HL-60 (cell line): ENCODE measurements at regions not wholly inside any gene's neighbourhood (a gene's known extent, or its start where the extent isn't known, plus 50 kb on each side); places are given as distances from the start of the nearest gene placed in this dataset.

Experiments used
- DNase-seq, 2 experiments: peaks; one replicate each; pipeline ENCODE4 v3.0.0-alpha.2; 2010 to 2020; ENCODE audit warnings: low read depth in 1 of 2, low spot score in 1 of 2
- H3K27ac ChIP-seq: fragments of 250-450 bp; sonication (Bioruptor Pico); replicated peaks from 2 replicates; pipeline ENCODE4 v1.5.1; 2020; ENCODE audit warnings: mild to moderate bottlenecking, moderate library complexity
- H3K27me3 ChIP-seq: fragments of 250-450 bp; sonication (Bioruptor Pico); 2 replicates; pipeline ENCODE4 v1.5.1; 2021; ENCODE audit warnings: mild to moderate bottlenecking, moderate library complexity; ENCODE audit not compliant: insufficient read depth, poor library complexity, severe bottlenecking
- H3K4me3 ChIP-seq: replicated peaks from 2 replicates; pipeline ENCODE4 v1.5.1; 2011; ENCODE audit warnings: mild to moderate bottlenecking, control low read depth, low read length; ENCODE audit not compliant: insufficient read depth
- GABPA ChIP-seq: IDR thresholded peaks from 2 replicates; pipeline ENCODE4 v1.6.1; 2012; ENCODE audit warnings: low read depth
- POLR2AphosphoS5 ChIP-seq: IDR thresholded peaks from 2 replicates; pipeline ENCODE4 v1.6.1; 2012; ENCODE audit warnings: low read depth
- SPI1 ChIP-seq: IDR thresholded peaks from 2 replicates; pipeline ENCODE4 v1.6.1; 2012; ENCODE audit warnings: low read depth, mild to moderate bottlenecking, borderline replicate concordance
- TF ChIP-seq, protein P1 (sequence below): IDR thresholded peaks from one replicate; pipeline ENCODE4 v1.5.1; 2011; ENCODE audit warnings: low read length, control low read depth, inconsistent platforms; ENCODE audit not compliant: insufficient read depth
- TF ChIP-seq, protein P2 (sequence below): IDR thresholded peaks from 2 replicates; pipeline ENCODE4 v1.6.1; 2012; ENCODE audit warnings: low read depth; ENCODE audit not compliant: insufficient replicate concordance

DNA sequence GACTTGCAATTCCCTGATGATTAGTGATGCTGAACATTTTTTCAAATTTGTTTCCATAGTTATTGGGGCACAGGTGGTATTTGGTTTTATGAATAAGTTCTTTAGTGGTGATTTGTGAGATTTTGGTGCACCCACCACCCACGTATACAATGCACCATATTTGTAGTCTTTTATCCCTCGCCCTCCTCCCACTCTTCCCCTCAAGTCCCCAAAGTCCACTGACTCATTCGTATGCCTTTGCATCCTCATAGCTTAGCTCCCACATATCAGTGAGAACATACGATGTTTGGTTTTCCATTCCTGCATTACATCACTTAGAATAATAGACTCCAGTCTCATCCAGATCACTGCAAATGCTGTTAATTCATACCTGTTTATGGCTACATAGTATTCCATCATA lies 167.3 kb downstream of the MYLK4 start:
- no peak for TF ChIP-seq GABPA
- TF ChIP-seq, protein P1, sequence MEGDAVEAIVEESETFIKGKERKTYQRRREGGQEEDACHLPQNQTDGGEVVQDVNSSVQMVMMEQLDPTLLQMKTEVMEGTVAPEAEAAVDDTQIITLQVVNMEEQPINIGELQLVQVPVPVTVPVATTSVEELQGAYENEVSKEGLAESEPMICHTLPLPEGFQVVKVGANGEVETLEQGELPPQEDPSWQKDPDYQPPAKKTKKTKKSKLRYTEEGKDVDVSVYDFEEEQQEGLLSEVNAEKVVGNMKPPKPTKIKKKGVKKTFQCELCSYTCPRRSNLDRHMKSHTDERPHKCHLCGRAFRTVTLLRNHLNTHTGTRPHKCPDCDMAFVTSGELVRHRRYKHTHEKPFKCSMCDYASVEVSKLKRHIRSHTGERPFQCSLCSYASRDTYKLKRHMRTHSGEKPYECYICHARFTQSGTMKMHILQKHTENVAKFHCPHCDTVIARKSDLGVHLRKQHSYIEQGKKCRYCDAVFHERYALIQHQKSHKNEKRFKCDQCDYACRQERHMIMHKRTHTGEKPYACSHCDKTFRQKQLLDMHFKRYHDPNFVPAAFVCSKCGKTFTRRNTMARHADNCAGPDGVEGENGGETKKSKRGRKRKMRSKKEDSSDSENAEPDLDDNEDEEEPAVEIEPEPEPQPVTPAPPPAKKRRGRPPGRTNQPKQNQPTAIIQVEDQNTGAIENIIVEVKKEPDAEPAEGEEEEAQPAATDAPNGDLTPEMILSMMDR, result no peak
- no peak for TF ChIP-seq POLR2AphosphoS5
- no peak for DNase-seq
- H3K27me3 ChIP-seq, result no peaks in the 10 kb centered on the region
- no peak overlapping the region for H3K4me3 ChIP-seq
- no peak overlapping the region for H3K27ac ChIP-seq

DNA sequence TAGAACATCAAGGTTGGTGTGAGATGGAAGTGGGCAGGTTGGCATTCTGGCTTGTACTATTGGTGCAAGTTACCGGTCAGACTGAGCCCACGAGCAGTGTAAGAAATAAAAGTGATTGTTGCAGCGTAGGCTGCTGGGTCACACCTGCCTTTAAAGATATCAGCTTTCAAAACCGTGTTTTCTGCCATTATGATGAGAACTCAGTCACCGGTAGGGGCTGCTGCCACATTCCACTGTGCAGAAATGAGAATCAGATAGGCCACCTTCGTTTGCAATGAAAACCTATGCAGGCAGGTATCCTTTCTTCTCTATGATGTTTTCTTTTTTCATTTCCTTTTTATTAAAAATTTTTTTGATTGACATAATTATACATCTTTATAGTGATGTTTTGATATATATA lies 168.5 kb downstream of the MYLK4 start:
- no peaks in the 10 kb centered on the region for H3K27me3 ChIP-seq
- H3K4me3 ChIP-seq, result no peak overlapping the region
- no peak for DNase-seq
- no peak overlapping the region for H3K27ac ChIP-seq
- TF ChIP-seq, protein P1, result no peak
- TF ChIP-seq SPI1, result no peak
- TF ChIP-seq, protein P2, sequence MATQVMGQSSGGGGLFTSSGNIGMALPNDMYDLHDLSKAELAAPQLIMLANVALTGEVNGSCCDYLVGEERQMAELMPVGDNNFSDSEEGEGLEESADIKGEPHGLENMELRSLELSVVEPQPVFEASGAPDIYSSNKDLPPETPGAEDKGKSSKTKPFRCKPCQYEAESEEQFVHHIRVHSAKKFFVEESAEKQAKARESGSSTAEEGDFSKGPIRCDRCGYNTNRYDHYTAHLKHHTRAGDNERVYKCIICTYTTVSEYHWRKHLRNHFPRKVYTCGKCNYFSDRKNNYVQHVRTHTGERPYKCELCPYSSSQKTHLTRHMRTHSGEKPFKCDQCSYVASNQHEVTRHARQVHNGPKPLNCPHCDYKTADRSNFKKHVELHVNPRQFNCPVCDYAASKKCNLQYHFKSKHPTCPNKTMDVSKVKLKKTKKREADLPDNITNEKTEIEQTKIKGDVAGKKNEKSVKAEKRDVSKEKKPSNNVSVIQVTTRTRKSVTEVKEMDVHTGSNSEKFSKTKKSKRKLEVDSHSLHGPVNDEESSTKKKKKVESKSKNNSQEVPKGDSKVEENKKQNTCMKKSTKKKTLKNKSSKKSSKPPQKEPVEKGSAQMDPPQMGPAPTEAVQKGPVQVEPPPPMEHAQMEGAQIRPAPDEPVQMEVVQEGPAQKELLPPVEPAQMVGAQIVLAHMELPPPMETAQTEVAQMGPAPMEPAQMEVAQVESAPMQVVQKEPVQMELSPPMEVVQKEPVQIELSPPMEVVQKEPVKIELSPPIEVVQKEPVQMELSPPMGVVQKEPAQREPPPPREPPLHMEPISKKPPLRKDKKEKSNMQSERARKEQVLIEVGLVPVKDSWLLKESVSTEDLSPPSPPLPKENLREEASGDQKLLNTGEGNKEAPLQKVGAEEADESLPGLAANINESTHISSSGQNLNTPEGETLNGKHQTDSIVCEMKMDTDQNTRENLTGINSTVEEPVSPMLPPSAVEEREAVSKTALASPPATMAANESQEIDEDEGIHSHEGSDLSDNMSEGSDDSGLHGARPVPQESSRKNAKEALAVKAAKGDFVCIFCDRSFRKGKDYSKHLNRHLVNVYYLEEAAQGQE, result no peak
- TF ChIP-seq POLR2AphosphoS5, result no peak
- TF ChIP-seq GABPA, result no peak

DNA sequence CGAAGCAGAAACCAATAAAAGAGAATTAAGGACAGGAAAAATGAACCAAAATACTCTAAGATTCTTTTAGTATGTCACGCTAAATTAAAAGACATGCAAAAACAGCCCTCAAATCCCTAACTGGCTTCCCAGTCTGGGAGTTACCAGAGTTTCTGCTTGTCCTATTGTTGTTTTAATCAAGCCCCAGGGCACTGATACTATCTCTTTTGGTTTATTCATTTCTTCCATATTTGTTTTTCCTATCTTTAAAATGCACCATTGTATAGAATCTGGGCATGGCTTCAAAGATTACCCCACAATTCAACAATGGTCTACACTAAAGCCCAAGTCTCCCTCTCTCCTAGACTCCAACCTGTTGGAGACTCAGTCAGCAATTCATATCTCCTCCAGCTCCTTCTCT lies 169.1 kb downstream of the MYLK4 start:
- TF ChIP-seq GABPA, result no peak
- TF ChIP-seq SPI1, result no peak
- no peak for TF ChIP-seq POLR2AphosphoS5
- TF ChIP-seq, protein P2, result no peak
- TF ChIP-seq, protein P1, result no peak
- no peak for DNase-seq
- H3K27ac ChIP-seq, result no peak overlapping the region
- no peaks in the 10 kb centered on the region for H3K27me3 ChIP-seq
- H3K4me3 ChIP-seq, result no peak overlapping the region

DNA sequence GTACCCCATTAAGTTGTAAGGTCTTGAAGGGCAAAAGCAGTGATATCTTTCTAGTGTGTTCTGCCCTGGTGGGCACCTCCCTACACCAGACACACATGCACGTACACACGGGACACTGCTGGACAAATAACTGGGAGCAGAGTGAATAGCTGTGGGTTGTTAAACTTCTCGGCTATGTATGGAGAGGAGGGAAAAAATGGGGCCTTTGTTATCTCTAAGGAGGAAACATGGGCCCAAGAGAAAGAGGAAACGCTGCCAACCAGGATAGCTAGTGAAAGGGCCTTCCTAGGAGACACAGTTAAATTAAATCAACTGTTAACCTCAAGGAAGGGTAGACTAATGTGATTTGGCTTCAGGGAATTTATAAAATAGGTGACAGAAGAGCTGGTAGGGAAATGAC lies 169.7 kb downstream of the MYLK4 start:
- Histone ChIP-seq H3K4me3 (no peak overlapping the region), H3K27ac (no peak overlapping the region), H3K27me3 (no peaks in the 10 kb centered on the region)
- DNase-seq, result no peak
- no peak for TF ChIP-seq SPI1
- TF ChIP-seq POLR2AphosphoS5, result no peak
- TF ChIP-seq, protein P2, result no peak
- TF ChIP-seq, protein P1, result no peak
- TF ChIP-seq GABPA, result no peak
